Eye (tissue), 1 donor: ENCODE measurements at regions not wholly inside any gene's neighbourhood (a gene's known extent, or its start where the extent isn't known, plus 50 kb on each side); places are given as distances from the start of the nearest gene placed in this dataset.
"Not testable (repeated sequence)": the region's sequence is repeated elsewhere in the genome, so short reads cannot be mapped to it uniquely, and the experiment has no call there.

ENCODE experiments used
- DNase-seq: peaks from one replicate; pipeline ENCODE4 v3.0.0-alpha.2; 2015

DNA sequence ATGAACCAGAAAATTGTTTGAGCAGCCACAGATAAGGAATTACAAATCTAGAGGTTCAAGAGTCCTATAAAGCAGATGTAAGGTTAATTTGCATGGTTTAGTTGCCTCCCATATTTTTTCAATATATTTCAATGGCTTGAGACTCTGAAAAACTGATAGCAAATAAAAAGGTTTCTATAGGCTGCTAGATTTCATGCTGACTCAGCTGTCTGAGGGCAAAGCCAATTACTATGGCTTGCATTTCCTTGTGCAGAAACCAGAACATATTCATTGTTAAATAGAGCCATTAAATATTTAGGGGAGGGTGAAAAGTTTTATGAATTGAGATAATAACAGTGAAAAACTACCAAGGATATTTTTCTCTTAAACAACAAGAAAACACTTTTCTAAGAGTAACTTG lies 278.1 kb upstream of the CADM2 start:
- DNase-seq: no peak

DNA sequence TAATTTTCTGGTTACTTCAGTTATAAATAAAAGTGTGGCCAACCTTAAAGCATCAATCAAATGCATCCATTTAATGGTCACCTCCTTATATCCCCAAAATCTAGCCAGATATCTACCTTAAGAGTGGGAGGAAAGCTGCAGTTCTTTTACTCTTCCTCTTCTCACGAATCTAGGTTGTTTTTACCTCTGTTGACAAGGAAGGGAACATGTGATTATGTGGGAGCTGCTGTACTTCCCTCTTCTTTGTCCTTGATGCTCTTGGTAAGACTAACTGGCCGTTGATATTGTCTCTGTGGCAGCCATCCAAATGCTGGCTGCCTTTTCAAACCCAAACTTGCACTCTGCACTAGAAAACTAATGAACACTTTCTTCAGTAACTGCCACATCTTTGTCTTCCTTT lies 275.3 kb upstream of the CADM2 start:
- no peak for DNase-seq

DNA sequence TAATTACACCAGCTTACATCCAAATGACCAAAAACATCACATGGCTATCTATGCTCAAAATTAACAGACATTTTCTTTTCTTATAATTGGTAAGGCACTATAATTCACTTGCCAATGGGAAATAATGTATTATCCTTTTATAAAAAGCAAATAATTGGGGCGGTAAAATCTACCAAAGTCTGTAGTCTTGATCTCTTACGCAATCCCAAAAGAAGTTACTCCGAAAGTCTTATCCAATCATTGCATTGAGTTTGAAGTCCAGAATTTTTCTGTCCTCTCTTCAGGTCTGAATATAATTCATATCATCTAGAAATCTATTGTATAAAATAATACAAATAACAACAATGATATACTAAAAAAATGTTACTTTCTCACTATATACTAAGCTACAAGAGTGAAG lies 273.3 kb upstream of the CADM2 start:
- DNase-seq: no peak

DNA sequence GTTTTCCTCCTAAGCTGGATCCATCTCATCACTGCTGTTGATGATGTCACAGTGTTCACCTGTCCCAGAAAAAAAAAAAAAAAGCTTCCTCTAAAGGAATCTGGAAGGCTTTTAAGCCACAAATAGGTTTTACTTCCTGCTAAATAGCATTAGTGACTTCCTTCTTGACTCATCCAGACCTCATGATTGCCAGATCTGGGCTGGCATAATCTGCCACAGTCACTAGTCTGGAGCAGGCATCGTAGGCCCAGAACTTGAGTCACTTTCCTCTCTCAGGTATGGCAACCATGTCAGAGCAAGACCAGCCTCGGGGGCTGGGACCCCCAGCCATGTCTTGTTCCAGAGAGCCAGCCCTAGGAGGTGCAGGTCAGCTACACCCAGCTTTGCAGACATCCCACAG lies 266.5 kb upstream of the CADM2 start:
- DNase-seq: no peak

DNA sequence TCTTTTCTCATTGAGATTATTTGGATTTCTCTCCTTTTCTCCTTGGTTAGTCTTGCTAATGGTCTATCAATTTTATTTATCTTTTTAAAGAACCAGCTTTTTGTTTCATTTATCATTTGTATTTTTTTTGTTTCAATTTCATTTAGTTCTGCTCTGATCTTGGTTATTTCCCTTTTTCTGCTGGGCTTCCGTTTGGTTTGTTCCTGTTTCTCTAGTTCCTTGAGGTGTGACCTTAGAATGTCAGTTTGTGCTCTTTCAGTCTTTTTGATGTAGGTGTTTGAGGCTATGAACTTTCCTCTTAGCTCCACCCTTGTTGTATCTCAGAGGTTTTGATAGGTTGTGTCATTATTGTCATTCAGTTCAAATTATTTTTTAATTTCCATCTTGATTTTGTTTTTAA lies 248.5 kb upstream of the CADM2 start:
- DNase-seq: not testable (repeated sequence)

DNA sequence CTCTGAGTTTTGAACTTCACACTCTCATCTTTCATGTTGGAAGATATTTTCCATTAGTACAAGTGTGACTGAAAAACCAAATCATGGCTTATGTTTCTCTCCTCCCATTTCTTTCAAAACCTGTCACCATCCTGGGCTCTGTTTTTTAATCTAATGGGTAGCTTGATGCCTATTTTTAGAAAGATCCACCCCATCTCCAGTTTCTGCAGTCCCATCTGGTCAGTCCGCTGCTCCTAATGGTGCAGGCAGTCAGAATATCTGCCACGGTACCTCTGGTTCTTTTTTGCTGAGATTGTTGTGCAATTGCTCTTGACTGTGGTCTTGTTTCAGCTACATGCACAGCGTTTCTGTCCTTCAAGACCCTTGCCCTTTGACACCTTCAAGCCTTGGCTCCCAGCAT lies 240.9 kb upstream of the CADM2 start:
- no peak for DNase-seq

DNA sequence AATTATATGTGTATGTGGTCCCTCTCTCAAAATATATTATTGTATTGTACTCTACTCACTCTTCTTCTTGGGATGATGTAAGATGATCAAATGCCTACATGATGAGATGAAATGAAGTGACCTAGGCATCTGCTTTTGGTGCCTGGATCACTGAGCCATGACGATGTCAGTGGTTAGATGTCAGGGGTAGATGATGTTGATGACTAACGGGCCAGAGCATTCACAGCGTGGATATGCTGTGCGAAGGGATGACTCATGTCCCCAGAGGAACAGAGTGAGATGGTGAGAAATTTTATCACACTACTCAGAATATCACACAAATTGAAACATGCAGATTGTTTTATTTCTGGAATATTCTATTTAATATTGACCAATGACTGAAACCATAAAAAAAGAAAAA lies 233.9 kb upstream of the CADM2 start:
- peak; percentile 9 for DNase-seq

DNA sequence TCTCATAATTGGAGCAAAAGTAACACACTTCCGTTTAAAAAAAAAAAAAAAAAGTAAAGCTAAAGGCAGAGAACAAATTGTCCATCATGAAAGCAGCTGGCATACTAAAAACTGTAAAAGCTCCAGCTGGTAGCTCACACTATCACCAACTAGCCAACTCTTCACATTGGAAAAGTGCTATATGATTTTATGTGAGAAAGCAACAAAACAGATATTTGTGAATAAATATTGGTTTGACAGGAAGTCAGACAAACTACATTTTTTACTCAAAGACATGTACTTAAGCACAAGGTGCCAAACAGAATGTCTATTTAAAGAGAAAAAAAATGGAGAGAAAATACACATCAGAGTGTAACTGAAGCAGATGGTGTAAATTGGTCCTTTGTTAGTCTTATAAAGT lies 231.2 kb upstream of the CADM2 start:
- no peak for DNase-seq

DNA sequence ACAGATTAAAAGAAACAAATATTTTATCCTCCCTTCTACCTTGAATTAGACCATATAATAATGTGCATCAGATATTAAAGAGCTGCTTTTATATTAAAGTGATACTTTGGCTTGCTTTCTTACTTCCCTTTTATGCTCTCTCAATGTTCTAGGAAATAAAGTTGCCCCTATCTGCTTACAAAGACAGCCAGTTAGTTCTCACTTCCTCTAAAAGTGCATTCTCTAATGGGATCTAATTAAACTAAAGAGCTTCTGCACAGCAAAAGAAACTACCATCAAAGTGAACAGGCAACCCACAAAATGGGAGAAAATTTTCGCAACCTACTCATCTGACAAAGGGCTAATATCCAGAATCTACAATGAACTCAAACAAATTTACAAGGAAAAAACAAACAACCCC lies 224.1 kb upstream of the CADM2 start:
- not testable (repeated sequence) for DNase-seq

DNA sequence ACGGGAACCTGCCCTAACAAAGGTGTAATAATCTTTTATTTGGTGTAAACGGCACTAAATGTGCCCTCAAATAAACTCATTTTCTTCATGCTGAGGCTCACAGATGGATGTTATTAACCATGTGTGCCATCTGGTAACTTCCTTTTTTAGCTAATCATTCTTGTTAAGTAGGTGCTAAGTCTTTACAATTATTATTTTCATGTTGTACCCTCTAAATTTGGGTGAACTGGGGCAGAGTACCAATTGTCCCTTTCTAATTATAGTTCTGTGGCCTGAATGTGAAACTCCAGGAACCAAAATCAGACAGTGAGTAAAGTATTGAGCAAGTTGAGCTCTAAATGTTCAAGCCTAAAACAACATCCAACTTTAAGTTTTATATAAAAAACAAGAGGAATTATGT lies 220.7 kb upstream of the CADM2 start:
- DNase-seq: no peak

DNA sequence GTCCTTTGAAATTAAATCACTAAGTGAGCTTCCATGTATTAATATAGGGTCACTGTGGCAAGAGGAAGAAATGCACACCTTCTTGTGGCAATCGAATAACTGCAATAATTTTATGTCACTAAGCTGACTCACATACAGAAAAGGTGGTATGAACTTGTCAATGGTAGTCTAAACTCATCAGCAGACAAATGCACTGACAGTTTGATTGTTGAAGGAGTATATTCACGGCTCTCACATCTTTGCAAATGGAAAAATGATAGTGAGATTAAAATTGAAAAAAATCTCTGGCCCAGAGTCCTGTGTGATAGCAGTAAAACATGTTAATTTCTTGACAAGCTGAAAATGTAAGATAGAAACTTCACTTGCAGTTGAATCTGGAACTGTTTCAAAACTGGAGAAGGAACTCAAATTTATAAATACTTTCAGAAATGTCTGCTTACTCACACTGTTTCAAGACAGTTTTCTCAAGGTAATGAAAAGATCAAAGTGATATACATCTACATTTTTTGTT lies 215.8 kb upstream of the CADM2 start:
- no peak for DNase-seq

DNA sequence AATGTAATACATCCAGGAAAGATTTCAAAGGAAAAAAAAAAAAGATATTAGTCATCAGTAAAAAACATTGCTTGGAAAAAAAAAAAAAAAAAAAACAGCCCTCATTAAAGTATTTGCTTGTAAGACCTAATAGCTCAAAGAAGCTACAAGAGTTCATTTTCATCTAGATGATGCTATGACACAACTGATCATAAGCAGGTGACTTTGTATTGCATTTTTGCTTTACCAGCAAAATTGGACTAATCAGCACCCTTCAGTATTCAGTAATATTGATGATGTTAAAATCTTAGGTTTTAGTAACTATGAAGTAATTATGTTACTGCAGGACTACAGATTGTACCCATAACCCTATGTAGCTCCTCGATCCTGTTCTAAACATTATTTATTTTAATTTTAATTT lies 214.7 kb upstream of the CADM2 start:
- no peak for DNase-seq

DNA sequence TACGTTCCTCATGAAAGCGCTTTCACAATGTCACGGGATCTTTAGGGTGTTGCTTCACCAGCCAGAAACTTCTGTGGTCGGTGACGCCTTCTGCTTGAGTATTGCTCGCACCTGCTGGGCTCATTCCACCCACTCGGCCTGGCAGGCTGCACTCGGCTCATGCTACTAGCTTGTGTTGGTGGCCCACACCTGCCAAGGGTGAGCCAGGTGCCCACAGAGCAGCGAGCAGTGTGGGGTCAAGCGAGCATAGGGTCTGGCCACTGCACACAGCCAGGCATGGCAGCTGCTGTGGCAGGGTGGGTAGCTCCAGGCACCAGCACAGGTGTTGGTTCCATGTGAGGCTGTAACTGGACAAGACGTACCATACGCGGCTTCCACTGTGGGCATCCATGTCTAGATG lies 202.9 kb upstream of the CADM2 start:
- no peak for DNase-seq

DNA sequence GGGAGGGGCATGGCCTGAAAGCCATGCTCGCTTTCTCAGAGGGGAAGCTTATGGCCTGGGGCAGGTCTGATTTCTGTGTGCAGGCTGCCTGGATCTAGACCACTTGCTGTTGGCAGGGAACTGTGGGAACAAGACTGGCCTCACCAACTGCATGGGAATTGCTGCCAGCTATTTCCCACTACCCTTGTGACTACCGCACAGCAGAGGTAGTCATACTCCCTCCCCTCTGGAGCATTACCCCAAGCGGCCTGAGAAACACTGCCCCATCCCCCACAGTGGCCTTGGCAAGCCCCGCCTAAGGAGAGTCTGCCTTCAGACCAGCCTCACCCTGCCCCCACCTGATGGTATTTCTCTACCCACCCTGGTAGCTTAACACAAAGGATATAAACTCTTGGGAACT lies 199.4 kb upstream of the CADM2 start:
- no peak for DNase-seq

DNA sequence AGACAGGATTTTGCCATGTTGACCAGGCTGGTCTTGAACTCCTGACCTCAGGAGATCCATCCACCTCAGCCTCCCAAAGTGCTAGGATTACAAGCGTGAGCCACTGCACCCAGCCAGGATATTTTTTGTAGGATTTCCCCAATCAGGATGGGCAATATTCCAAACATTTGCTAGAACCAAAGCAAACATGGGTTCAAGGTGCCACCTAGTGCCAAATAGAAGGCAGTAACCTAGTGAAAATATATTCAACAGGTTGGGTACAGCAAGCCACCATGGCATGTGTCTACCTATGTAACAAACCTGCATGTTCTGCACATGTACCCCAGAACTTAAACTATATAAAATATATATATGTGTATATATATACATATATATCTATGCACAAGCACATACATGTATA lies 185.9 kb upstream of the CADM2 start:
- DNase-seq: no peak

DNA sequence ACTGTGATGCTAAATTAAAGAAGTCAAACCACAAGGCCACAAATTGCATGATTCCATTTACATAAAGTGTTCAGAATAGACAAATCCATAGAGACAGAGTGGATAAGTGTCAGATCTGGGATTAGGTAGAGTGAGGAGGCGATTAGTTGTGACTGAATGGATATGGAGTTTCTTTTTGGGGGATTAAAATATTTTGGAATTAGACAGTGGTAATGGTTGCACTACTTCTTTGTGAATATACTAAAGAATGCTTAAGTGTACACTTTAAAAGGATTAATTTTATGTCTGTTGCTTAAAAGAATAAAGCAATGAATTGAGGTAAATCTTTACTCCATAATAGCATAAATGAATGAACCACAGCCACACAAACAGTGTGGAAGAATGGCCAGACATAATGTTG lies 175.5 kb upstream of the CADM2 start:
- DNase-seq: no peak

DNA sequence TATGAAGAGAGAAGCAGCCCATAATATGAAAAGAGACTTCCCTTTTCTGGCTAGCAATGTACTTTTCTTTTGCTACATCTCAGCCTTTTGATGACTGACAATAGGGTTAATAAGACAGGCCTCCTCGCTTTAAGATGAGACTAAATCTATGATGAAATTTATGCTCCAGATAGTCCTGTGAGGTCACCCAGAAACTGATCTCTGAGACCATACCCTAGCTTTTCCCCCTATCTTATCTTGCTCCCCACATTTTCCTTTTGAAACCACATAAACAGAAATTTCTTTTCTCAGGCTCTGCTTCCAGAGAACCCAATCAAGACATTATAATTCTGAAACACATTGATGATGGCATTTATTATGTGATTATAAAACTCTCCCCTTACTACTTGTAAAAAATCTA lies 168.8 kb upstream of the CADM2 start:
- DNase-seq: no peak

DNA sequence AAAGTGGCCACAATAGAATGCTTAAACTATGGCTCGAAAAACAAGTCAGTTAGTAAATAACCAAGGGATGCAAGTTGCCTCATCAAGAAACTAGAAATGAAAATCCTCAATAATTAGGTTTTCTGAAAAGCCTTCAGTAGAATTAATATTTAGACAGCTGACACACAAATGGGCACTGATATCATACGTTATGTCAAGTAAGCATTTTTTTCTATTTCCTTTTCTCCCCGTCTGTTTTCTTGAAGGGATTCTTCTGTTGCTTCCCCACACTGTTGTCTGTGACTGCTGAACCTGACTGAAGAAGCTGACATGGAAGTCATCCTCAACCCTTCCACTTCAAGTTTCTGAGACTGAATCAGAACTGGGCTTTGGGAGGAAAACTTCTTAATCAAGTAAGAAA lies 151.8 kb upstream of the CADM2 start:
- no peak for DNase-seq

DNA sequence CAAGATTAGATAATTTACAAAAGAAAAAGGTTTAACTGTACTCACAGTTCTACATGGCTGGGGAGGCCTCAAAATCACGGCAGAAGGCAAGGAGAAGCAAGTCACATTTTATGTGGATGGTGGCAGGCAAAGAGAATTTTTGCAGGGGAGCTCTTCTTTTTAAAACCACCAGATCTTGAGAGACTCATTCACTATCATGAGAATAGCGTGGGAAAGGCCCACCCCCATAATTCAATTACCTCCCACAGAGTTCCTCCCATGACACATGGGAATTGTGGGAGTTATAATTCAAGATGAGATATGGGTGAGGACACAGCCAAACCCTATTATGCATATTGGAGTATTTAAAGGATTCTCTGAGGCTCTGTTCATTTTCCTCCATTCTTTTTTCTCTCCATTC lies 138.7 kb upstream of the CADM2 start:
- DNase-seq: no peak

DNA sequence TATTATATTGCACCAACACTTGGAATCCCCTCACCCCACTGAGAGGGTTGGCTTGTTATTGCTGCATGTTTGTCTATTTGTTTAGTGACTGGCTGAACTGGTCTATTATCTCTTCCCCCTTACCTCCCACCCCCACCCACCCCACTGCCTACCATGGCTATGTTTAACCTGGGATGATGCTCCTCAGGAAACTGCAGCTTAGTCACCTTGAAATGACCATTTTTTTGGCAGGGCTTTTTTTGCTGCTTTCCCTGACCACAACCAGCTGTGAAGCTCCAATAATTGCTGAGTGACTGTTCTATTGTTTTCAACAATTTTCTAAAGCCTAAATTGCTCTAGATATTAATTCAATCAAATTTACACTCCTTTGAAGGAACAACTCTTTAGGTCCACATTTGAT lies 137.9 kb upstream of the CADM2 start:
- no peak for DNase-seq

DNA sequence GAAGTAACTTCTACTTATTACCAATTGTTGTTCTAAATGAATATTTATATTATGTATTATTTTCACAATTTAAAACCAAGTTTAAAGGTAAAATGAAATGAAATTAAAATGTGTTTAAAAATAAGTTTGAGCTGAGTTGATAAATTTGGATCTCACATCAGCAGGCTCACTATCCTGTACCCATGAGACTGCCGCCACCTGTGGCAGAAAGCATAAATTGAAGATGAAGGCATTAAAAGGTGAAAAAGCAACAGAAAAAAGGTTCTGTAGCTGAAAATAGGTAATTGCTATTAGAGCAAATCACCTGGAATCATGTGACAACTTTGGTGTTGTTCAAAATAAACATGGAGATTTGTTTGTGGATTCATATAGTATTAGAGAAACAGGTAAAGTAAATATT lies 133.0 kb upstream of the CADM2 start:
- DNase-seq: no peak

DNA sequence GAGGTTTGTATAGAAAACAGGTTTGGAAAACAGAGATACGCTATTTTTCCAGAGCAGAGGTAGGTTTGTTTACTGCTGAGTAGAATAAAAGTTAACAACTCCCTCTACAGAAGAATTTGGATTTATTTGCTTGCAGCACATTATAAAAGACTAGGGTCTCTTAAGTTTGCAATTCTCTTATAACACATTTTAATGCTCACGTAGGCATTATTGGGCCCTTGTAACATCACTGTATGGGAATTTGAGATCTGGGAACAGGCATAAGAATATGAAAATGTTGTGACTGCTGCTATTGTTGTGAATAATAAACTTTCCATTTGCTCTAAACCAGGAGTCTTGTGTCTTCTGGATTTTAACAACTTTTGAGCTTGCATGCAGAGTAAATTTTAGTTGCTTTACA lies 128.3 kb upstream of the CADM2 start:
- no peak for DNase-seq

DNA sequence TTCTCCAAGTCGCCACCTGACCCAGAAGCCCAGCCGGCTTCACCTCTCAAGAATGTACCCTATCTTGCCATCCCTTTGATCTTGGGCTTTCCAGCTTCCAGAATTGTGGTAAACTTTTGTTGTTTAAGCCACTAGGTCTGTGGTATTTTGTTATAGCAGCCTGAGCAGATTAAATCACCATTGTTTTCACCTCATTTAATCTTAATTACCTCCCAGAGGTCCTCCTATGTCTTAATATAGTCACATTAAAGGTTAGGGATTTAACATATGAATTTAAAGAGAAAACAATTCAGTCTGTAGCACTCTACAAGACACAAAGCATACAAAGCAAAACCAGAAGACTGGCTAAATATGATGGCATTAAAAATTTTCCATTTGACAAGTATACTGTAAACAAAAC lies 123.4 kb upstream of the CADM2 start:
- DNase-seq: no peak

DNA sequence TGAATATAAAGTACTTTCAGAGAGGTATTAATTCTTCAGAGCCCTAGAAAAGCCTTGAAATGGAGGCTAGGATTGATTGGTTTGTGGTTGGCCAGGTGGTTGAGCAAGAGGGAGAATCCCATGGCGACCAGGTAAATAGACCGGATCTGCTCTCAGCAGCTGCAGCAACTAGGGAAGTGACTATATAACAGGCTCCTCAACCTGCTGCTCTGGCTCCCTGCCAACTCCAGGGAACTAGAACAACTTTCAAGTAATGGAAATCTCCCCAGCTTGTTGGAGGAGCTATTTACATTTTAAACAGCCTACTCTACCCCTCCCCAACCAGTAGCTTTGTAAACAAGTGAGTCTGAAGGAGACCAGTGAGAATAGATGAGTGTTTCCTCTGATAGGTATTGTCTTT lies 121.8 kb upstream of the CADM2 start:
- peak; percentile 4 for DNase-seq

DNA sequence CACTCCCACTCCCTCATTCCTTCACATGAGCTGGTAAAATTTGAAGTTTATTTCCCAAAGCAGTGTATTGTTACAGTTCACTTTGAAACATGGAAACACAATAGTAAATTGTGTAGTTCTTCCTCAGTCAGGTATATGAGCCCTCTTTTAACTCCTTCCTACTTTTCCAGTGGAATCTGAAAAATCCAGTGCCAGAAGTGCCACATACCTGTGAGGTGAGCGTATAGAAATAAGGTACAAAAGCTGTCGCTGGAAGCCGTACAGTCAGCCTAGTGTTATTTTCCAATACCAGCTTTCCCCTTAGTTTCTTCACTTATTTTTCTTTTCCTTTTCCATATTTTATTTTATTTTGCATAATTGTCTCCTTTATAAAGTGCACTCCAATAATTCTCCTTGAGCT lies 81.7 kb upstream of the CADM2 start:
- DNase-seq: no peak

DNA sequence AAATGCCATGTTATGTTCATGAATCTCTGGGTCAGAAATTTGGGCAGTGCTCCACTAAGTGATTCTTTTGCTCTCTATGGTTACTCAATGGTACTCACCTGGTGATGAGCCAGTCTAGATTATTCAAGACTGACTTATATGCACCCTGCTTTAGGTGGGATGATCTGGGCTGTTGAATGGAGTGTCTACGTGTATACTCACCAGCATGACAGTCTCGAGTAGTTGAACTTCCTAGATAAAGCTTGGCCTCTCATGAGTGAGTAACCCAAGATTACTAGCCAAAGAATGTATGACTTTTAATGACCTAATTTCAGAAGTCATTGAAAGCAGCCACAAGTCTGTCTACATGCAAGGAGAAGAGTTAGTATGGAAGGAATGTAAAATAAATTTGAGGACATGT lies 77.5 kb upstream of the CADM2 start:
- no peak for DNase-seq
